Endothelial cell of umbilical vein (primary cell): ENCODE measurements at regions not wholly inside any gene's neighbourhood (a gene's known extent, or its start where the extent isn't known, plus 50 kb on each side); places are given as distances from the start of the nearest gene placed in this dataset.

ENCODE experiments used
- BruUV-seq: library from RNA; stranded (reverse); fragments of 400-500 nt; replicated peaks from 2 replicates; lab custom pipeline; 2021; lab: Mats Ljungman, UMichigan
- CTCF ChIA-PET: fragments of 300-600, 350-600 bp; sonication (Branson Sonifier 250); formaldehyde crosslinking; loops from one replicate; lab custom pipeline; 2021; ENCODE audit warnings: antibody characterized with exemption, inconsistent platforms; lab: Charles Lee
- POLR2A ChIA-PET: fragments of 300-600, 350-600 bp; sonication (Branson Sonifier 250); formaldehyde crosslinking; loops from one replicate; lab custom pipeline; 2021; ENCODE audit warnings: antibody characterized with exemption, inconsistent platforms; lab: Charles Lee
- DNase-seq: peaks from one replicate; pipeline ENCODE4 v3.0.0-alpha.2; 2011; ENCODE audit warnings: low read depth, low spot score
- FAIRE-seq: peaks from 2 replicates; lab custom pipeline; 2011; peaks lifted over from hg19 to GRCh38; lab: Jason Lieb, UNC
- H2AFZ ChIP-seq: 2 replicates; pipeline ENCODE4 v1.6.0; 2012; ENCODE audit warnings: low read depth, low read length, control low read depth, inconsistent platforms
- H3K27ac ChIP-seq: 2 replicates; pipeline ENCODE4 v1.5.1; 2011; ENCODE audit warnings: low read depth, mild to moderate bottlenecking, control low read depth, low read length, moderate library complexity; ENCODE audit not compliant: insufficient read depth
- H3K27me3 ChIP-seq, 2 experiments: 2 replicates each; pipeline versions ENCODE4 v1.6.0 to v1.6.1; 2011; ENCODE audit warnings: low read length in 2 of 2, mixed read lengths in 1 of 2; ENCODE audit not compliant: control insufficient read depth in 2 of 2, insufficient read depth in 2 of 2
- H3K36me3 ChIP-seq, 2 experiments: 2 replicates in 1 of 2; 3 replicates in 1 of 2; pipeline ENCODE4 v1.5.1; 2011; ENCODE audit warnings: low read length in 2 of 2, mild to moderate bottlenecking in 1 of 2, moderate library complexity in 1 of 2; ENCODE audit not compliant: control insufficient read depth in 2 of 2, insufficient read depth in 2 of 2; ENCODE audit errors: extremely low read depth in 1 of 2
- H3K4me1 ChIP-seq: 3 replicates; pipeline ENCODE4 v1.5.1; 2011; ENCODE audit warnings: mild to moderate bottlenecking, low read length; ENCODE audit not compliant: control insufficient read depth, insufficient read depth; ENCODE audit errors: extremely low read depth
- H3K4me2 ChIP-seq: 2 replicates; pipeline ENCODE4 v1.6.1; 2011; ENCODE audit warnings: low read length, control low read depth, mixed read lengths; ENCODE audit not compliant: insufficient read depth
- H3K4me3 ChIP-seq, 3 experiments: fragments of 200-600 bp in 1 of 3; sonication (generic), shearing (Covaris generic) in 1 of 3; replicated peaks in 1 of 3; 2 replicates each; pipeline ENCODE4 v1.5.1; 2011 to 2016; ENCODE audit warnings: control low read depth in 3 of 3, low read length in 3 of 3, mild to moderate bottlenecking in 2 of 3, inconsistent platforms in 1 of 3, low read depth in 1 of 3, moderate library complexity in 1 of 3; ENCODE audit not compliant: insufficient read depth in 1 of 3
- H3K79me2 ChIP-seq: 2 replicates; pipeline ENCODE4 v1.6.0; 2012; ENCODE audit warnings: low read length, inconsistent platforms; ENCODE audit not compliant: control insufficient read depth, insufficient read depth
- H3K9ac ChIP-seq: replicated peaks from 2 replicates; pipeline ENCODE3; 2011; ENCODE audit warnings: low read length, control low read depth; ENCODE audit not compliant: insufficient read depth; ENCODE audit errors: extremely low read depth
- H3K9me1 ChIP-seq: replicated peaks from 3 replicates; pipeline ENCODE4 v1.6.0; 2011; ENCODE audit warnings: mild to moderate bottlenecking, low read length; ENCODE audit not compliant: control insufficient read depth, insufficient read depth; ENCODE audit errors: extremely low read depth
- H3K9me3 ChIP-seq: replicated peaks from 2 replicates; pipeline ENCODE4 v1.5.1; 2012; ENCODE audit warnings: low read length, inconsistent platforms; ENCODE audit not compliant: control insufficient read depth, insufficient read depth
- H4K20me1 ChIP-seq: replicated peaks from 2 replicates; pipeline ENCODE3; 2011; ENCODE audit warnings: mild to moderate bottlenecking, low read length; ENCODE audit not compliant: control insufficient read depth, insufficient read depth; ENCODE audit errors: extremely low read depth
- EZH2 ChIP-seq: IDR thresholded peaks from 2 replicates; pipeline ENCODE4 v1.6.1; 2012; ENCODE audit warnings: borderline replicate concordance, low read depth, mild to moderate bottlenecking, moderate library complexity, low read length, inconsistent platforms; ENCODE audit not compliant: severe bottlenecking
- FOS ChIP-seq: IDR thresholded peaks from 2 replicates; pipeline ENCODE4 v1.6.1; 2011; ENCODE audit warnings: mild to moderate bottlenecking, low read length, moderate library complexity, borderline replicate concordance; ENCODE audit not compliant: insufficient read depth
- GATA2 ChIP-seq: IDR thresholded peaks from 2 replicates; pipeline ENCODE4 v1.7.0; 2011; ENCODE audit warnings: low read depth, mild to moderate bottlenecking, moderate library complexity, mixed read lengths, low read length; ENCODE audit not compliant: insufficient read length, insufficient read depth
- JUN ChIP-seq: IDR thresholded peaks from 2 replicates; pipeline ENCODE4 v1.6.1; 2011; ENCODE audit warnings: borderline replicate concordance, low read depth; ENCODE audit not compliant: insufficient read length, insufficient read depth
- MAX ChIP-seq: IDR thresholded peaks from 2 replicates; pipeline ENCODE4 v1.6.1; 2011; ENCODE audit not compliant: insufficient read depth, insufficient read length
- MYC ChIP-seq: IDR thresholded peaks from one replicate; pipeline ENCODE4 v1.6.1; 2011; ENCODE audit warnings: mild to moderate bottlenecking, low read depth, low read length
- POLR2A ChIP-seq: IDR thresholded peaks from 2 replicates; pipeline ENCODE4 v1.6.1; 2012; ENCODE audit warnings: low read depth, mild to moderate bottlenecking, control low read depth, low read length
- POLR2AphosphoS5 ChIP-seq: IDR thresholded peaks from 2 replicates; pipeline ENCODE4 v1.6.1; 2012; ENCODE audit warnings: low read depth, mild to moderate bottlenecking, control low read depth, low read length, moderate library complexity; ENCODE audit not compliant: insufficient read depth
- dilution Hi-C: fragments of 300-500 bp; cut with MboI; formaldehyde crosslinking; loops from one replicate; pipeline ENCODE4 v1.15.0; 2019; ENCODE audit warnings: low sequenced_read_pairs; ENCODE audit not compliant: extremely low pct_ligation_motif_present
- intact Hi-C: fragments of 100-400 bp; cut with micrococcal nuclease; formaldehyde crosslinking; loops from one replicate; pipeline ENCODE4 v1.10.0; 2022
- TF ChIP-seq, protein P1 (sequence below), 2 donors: IDR thresholded peaks; 1 replicate in 1 of 2; 2 replicates in 1 of 2; pipeline ENCODE4 v1.5.1; 2011; ENCODE audit warnings: low read length in 2 of 2, mild to moderate bottlenecking in 2 of 2, moderate library complexity in 2 of 2, control low read depth in 1 of 2, inconsistent platforms in 1 of 2, low read depth in 1 of 2; ENCODE audit not compliant: insufficient read depth in 1 of 2; ENCODE audit errors: extremely low read depth in 1 of 2

DNA sequence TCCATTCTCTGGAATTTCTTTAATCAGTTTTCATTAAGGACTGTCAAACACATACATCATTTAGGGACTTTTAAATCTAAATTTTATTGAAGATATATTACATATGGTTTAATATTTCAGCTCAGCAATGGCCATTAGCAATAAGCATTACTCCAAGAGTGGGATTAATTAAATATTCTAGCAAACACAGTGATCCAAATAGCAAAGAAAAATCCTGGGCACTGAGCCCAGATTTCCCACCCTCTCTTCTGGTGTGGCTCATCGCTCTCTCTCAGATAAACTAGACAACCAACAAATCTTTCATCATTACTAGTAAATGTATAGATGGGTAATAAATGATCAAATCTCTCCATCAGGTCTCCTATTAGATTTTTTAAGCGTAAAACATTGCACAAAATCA, 53.5 kb upstream of the FOXD3 start:
- Histone ChIP-seq H3K9me3 (no peaks in the 10 kb centered on the region), H3K79me2 (no peaks in the 10 kb centered on the region), H3K9me1 (no peaks in the 10 kb centered on the region), H3K4me3 (no peak overlapping the region), H3K36me3 (no peaks in the 10 kb centered on the region), H2AFZ (no peak overlapping the region), H3K27me3 (no peaks in the 10 kb centered on the region), H3K9ac (no peak overlapping the region), H3K27ac (no peak overlapping the region), H3K4me1 (no peaks in the 10 kb centered on the region), H3K4me2 (no peak overlapping the region), H4K20me1 (no peaks in the 10 kb centered on the region)
- ChIA-PET POLR2A (no interaction called here), CTCF (no interaction called here)
- intact Hi-C loops, result no loop called here
- DNase-seq (no peak), FAIRE-seq (no peak)
- dilution Hi-C loops, result no loop called here
- no peak for TF ChIP-seq POLR2A
- no peak for TF ChIP-seq POLR2AphosphoS5
- no peak for TF ChIP-seq MAX
- no peak for TF ChIP-seq JUN
- no peak for TF ChIP-seq FOS
- TF ChIP-seq, protein P1, sequence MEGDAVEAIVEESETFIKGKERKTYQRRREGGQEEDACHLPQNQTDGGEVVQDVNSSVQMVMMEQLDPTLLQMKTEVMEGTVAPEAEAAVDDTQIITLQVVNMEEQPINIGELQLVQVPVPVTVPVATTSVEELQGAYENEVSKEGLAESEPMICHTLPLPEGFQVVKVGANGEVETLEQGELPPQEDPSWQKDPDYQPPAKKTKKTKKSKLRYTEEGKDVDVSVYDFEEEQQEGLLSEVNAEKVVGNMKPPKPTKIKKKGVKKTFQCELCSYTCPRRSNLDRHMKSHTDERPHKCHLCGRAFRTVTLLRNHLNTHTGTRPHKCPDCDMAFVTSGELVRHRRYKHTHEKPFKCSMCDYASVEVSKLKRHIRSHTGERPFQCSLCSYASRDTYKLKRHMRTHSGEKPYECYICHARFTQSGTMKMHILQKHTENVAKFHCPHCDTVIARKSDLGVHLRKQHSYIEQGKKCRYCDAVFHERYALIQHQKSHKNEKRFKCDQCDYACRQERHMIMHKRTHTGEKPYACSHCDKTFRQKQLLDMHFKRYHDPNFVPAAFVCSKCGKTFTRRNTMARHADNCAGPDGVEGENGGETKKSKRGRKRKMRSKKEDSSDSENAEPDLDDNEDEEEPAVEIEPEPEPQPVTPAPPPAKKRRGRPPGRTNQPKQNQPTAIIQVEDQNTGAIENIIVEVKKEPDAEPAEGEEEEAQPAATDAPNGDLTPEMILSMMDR (IDR thresholded peaks at IDR 0.05; ENCODE audit: extremely low read depth in 1 of 2, insufficient read depth in 1 of 2, low read depth in 1 of 2, low read length in 2 of 2), result no peak
- TF ChIP-seq GATA2, result no peak
- no peak for TF ChIP-seq EZH2
- no peak for TF ChIP-seq MYC
- no TSS peak for BruUV-seq
